ELF-1 (cell line): ENCODE measurements at regions not wholly inside any gene's neighbourhood (a gene's known extent, or its start where the extent isn't known, plus 50 kb on each side); places are given as distances from the start of the nearest gene placed in this dataset.
A peak's percentile ranks its signal among the peaks of the same experiment; 100 is the strongest.

Experiments
- DNase-seq: peaks from one replicate; pipeline ENCODE4 v3.0.0-alpha.2; 2016; ENCODE audit warnings: low read depth, low spot score

- DNase-seq, result peak; percentile 2
Observed at GRCh38 chr6:120108061-120108795, 758.7 kb upstream of the MAN1A1 start.

GRCh38 chr6:120103618-120104017 lies 754.1 kb upstream of the MAN1A1 start:
- DNase-seq, result no peak

GRCh38 chr6:120096696-120097260 lies 747.2 kb upstream of the MAN1A1 start:
- DNase-seq, result no peak

- DNase-seq, result no peak
Observed at GRCh38 chr6:120083186-120083585, 733.6 kb upstream of the MAN1A1 start.

- peak; percentile 84 for DNase-seq
Observed at GRCh38 chr6:120077489-120077888, 727.9 kb upstream of the MAN1A1 start.

- DNase-seq, result no peak
Observed at GRCh38 chr6:120058410-120058809, 708.8 kb upstream of the MAN1A1 start.

- peak; percentile 47 for DNase-seq
Observed at GRCh38 chr6:120056085-120056484, 706.5 kb upstream of the MAN1A1 start.

GRCh38 chr6:120055071-120055470 lies 705.5 kb upstream of the MAN1A1 start:
- DNase-seq, result no peak

- DNase-seq, result no peak
Observed at GRCh38 chr6:120039664-120040063, 690.1 kb upstream of the MAN1A1 start.

- DNase-seq, result no peak
Observed at GRCh38 chr6:120031837-120032236, 682.3 kb upstream of the MAN1A1 start.

- DNase-seq, result peak; percentile 52
Observed at GRCh38 chr6:120026791-120027190, 677.2 kb upstream of the MAN1A1 start.

GRCh38 chr6:120010075-120010474 lies 660.5 kb upstream of the MAN1A1 start:
- DNase-seq, result no peak

- no peak for DNase-seq
Observed at GRCh38 chr6:120005292-120005976, 655.9 kb upstream of the MAN1A1 start.

GRCh38 chr6:119986934-119987549 lies 637.5 kb upstream of the MAN1A1 start:
- DNase-seq, result no peak

GRCh38 chr6:119985952-119986736 lies 636.6 kb upstream of the MAN1A1 start:
- DNase-seq, result peak; percentile 10

GRCh38 chr6:119980802-119981201 lies 631.2 kb upstream of the MAN1A1 start:
- DNase-seq, result no peak

GRCh38 chr6:119979862-119980261 lies 630.3 kb upstream of the MAN1A1 start:
- DNase-seq, result no peak

GRCh38 chr6:119978274-119978889 lies 628.8 kb upstream of the MAN1A1 start:
- DNase-seq, result no peak

- no peak for DNase-seq
Observed at GRCh38 chr6:119974430-119975159, 625.0 kb upstream of the MAN1A1 start.

GRCh38 chr6:119966484-119966883 lies 616.9 kb upstream of the MAN1A1 start:
- peak; percentile 18 for DNase-seq

- DNase-seq, result no peak
Observed at GRCh38 chr6:119965900-119966299, 616.3 kb upstream of the MAN1A1 start.
